ENCODE measurements at regions not wholly inside any gene's neighbourhood (a gene's known extent, or its start where the extent isn't known, plus 50 kb on each side); places are given as distances from the start of the nearest gene placed in this dataset.
"Not testable (repeated sequence)": the region's sequence is repeated elsewhere in the genome, so short reads cannot be mapped to it uniquely, and the experiment has no call there.

DNA sequence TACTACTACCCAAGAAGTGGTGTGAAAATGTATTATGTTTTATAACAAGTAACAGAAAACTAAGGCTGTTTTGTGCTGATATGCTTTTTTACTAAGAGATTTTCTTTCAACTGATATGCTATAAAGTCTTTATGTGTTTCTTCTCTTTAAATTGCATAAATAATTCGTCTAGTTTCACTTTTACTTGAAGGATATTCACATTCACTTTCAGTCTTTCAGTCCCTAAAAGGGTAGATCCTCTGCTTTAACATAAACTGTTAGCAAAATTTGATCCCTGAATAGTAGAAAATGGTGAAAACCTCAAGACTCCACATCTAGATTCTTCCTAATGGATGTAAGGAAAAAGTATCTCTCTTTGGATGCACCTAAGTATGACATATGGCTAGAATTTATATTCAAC lies 69.0 kb upstream of the FST start:
- H3K9me3 Mint-ChIP-seq (ENCODE audit: insufficient read depth), result no peaks in the 10 kb centered on the region
- Histone ChIP-seq H3K4me1 (ENCODE audit: control insufficient read depth in 2 of 2, insufficient read depth in 2 of 2, low read length in 2 of 2) (no peaks in the 10 kb centered on the region), H3K27me3 (replicated peaks in 1 of 4; ENCODE audit: control extremely low read depth in 1 of 4, control insufficient read depth in 3 of 4, insufficient read depth in 4 of 4, low read length in 3 of 4) (no peaks in the 10 kb centered on the region), H3K79me2 (ENCODE audit: control insufficient read depth, insufficient read depth, low read length) (no peaks in the 10 kb centered on the region), H3K9ac (ENCODE audit: low read length) (no peak overlapping the region), H4K20me1 (ENCODE audit: control insufficient read depth, insufficient read depth, low read length, poor library complexity, severe bottlenecking) (no peaks in the 10 kb centered on the region), H3K4me3 (ENCODE audit: control extremely low read depth in 1 of 5, extremely low read depth in 1 of 5, insufficient read depth in 1 of 5, low read depth in 2 of 5, low read length in 4 of 5) (no peak overlapping the region), H3K4me2 (replicated peaks; ENCODE audit: low read depth, low read length, poor library complexity, severe bottlenecking) (peak overlapping the region; percentile 30), H3K27ac (ENCODE audit: low read length in 2 of 2) (no peak overlapping the region), H3K36me3 (replicated peaks in 1 of 2; ENCODE audit: control extremely low read depth in 1 of 2, control insufficient read depth in 1 of 2, extremely low read depth in 1 of 2, insufficient read depth in 2 of 2, low read length in 1 of 2) (no peaks in the 10 kb centered on the region), H2AFZ (ENCODE audit: insufficient read depth, low read depth, low read length, poor library complexity, severe bottlenecking) (peak overlapping the region; percentile 66), H3K9me3 (ENCODE audit: control extremely low read depth in 1 of 3, control insufficient read depth in 2 of 3, insufficient read depth in 1 of 3, low read length in 2 of 3) (peaks cover 0 to 6% (median 0%) of the 10 kb centered on the region in 3 donors)
- H3K27ac Mint-ChIP-seq, result no peak overlapping the region
- intact Hi-C loops (cut with micrococcal nuclease), result no loop called here
- ATAC-seq (ENCODE audit: low read depth), result no peak
- no CpG with 5 or more reads among the region's 1 CpG for WGBS (ENCODE audit: insufficient coverage)
- no peak for DNase-seq
- H3K4me1 Mint-ChIP-seq, result peaks cover 2% of the 10 kb centered on the region
- TF ChIP-seq EZH2 (IDR thresholded peaks at IDR 0.05; ENCODE audit: borderline replicate concordance, insufficient read depth, low read depth, low read length, poor library complexity, severe bottlenecking) (no peak), CTCF (IDR thresholded peaks at IDR 0.05) (no peak)
- H3K27me3 Mint-ChIP-seq, result no peaks in the 10 kb centered on the region
- CTCF ChIA-PET, result no interaction called here
- no peak overlapping the region for H3K4me3 Mint-ChIP-seq
- POLR2A ChIA-PET, result no interaction called here

DNA sequence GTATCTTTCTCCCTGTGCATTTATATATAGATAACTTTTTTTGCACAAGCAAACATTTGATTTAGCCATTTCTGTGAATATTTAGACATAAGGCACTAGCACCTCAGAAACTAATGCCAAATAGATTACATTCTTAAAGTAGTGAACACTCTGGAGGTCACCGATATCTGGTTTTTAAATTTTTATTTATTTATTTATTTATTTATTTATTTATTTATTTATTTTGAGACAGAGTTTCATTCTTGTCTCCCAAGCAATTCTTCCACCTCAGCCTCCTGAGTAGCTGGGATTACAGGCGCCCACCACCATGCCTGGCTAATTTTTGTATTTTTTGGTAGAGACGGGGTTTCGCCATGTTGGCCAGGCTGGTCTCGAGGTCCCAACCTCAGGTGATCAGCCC lies 67.9 kb upstream of the FST start:
- H3K4me1 Mint-ChIP-seq; H3K79me2 ChIP-seq (ENCODE audit: control insufficient read depth, insufficient read depth, low read length); H4K20me1 ChIP-seq (ENCODE audit: control insufficient read depth, insufficient read depth, low read length, poor library complexity, severe bottlenecking); H3K9me3 ChIP-seq (ENCODE audit: control extremely low read depth in 1 of 3, control insufficient read depth in 2 of 3, insufficient read depth in 1 of 3, low read length in 2 of 3); H3K36me3 ChIP-seq (replicated peaks in 1 of 2; ENCODE audit: control extremely low read depth in 1 of 2, control insufficient read depth in 1 of 2, extremely low read depth in 1 of 2, insufficient read depth in 2 of 2, low read length in 1 of 2); H2AFZ ChIP-seq (ENCODE audit: insufficient read depth, low read depth, low read length, poor library complexity, severe bottlenecking); H3K4me3 Mint-ChIP-seq; DNase-seq; H3K27me3 Mint-ChIP-seq; H3K4me1 ChIP-seq (ENCODE audit: control insufficient read depth in 2 of 2, insufficient read depth in 2 of 2, low read length in 2 of 2); intact Hi-C loops (cut with micrococcal nuclease); H3K27ac ChIP-seq (ENCODE audit: low read length in 2 of 2); H3K27ac Mint-ChIP-seq; H3K4me2 ChIP-seq (replicated peaks; ENCODE audit: low read depth, low read length, poor library complexity, severe bottlenecking); H3K4me3 ChIP-seq (ENCODE audit: control extremely low read depth in 1 of 5, extremely low read depth in 1 of 5, insufficient read depth in 1 of 5, low read depth in 2 of 5, low read length in 4 of 5); H3K27me3 ChIP-seq (replicated peaks in 1 of 4; ENCODE audit: control extremely low read depth in 1 of 4, control insufficient read depth in 3 of 4, insufficient read depth in 4 of 4, low read length in 3 of 4); ATAC-seq (ENCODE audit: low read depth); CTCF ChIA-PET; POLR2A ChIA-PET; H3K9ac ChIP-seq (ENCODE audit: low read length); H3K9me3 Mint-ChIP-seq (ENCODE audit: insufficient read depth): not testable (repeated sequence)
- WGBS (ENCODE audit: insufficient coverage), result no CpG with 5 or more reads among the region's 5 CpGs

Measured in B cell (primary cell).